Uterus (tissue), 2 donors: ENCODE measurements at regions not wholly inside any gene's neighbourhood (a gene's known extent, or its start where the extent isn't known, plus 50 kb on each side); places are given as distances from the start of the nearest gene placed in this dataset.

Experiments
- CTCF ChIP-seq, 4 experiments: fragments of 200-600 bp in 2 of 4; fragments of 450-650 bp in 2 of 4; sonication (generic) in 2 of 4; IDR thresholded peaks; one replicate each; pipeline ENCODE4 v1.5.1; 2016 to 2019; ENCODE audit warnings: antibody characterized with exemption in 4 of 4, mild to moderate bottlenecking in 2 of 4, moderate library complexity in 1 of 4
- POLR2A ChIP-seq, 2 donors: fragments of 450-650 bp; IDR thresholded peaks; one replicate each; pipeline ENCODE4 v1.6.1; 2016; ENCODE audit warnings: antibody characterized with exemption in 2 of 2, mild to moderate bottlenecking in 1 of 2, moderate library complexity in 1 of 2

DNA sequence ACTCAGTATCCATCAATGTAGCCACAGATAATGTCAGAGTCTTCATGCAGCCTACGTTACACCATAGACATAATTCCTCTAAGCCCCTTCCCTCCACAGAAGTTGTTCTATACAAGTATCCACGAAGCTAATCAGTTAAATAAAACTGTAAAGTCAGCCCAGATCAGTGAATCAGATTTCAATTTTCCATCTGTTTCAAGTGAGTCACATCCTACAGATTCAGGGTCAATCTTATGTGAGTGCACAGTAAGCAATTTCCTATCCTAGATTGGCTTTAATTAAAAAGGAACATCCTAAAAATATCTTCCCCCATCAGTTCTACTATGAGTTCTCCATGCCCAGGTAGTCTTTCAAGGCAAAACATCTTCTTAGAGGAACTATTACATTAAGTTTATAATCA is 402.5 kb downstream of the EFNA5 start:
- no peak for TF ChIP-seq CTCF (IDR thresholded peaks at IDR 0.05)
- TF ChIP-seq POLR2A (IDR thresholded peaks at IDR 0.05) = no peak
